ENCODE measurements at regions not wholly inside any gene's neighbourhood (a gene's known extent, or its start where the extent isn't known, plus 50 kb on each side); places are given as distances from the start of the nearest gene placed in this dataset.
"Not testable (repeated sequence)": the region's sequence is repeated elsewhere in the genome, so short reads cannot be mapped to it uniquely, and the experiment has no call there.

DNA sequence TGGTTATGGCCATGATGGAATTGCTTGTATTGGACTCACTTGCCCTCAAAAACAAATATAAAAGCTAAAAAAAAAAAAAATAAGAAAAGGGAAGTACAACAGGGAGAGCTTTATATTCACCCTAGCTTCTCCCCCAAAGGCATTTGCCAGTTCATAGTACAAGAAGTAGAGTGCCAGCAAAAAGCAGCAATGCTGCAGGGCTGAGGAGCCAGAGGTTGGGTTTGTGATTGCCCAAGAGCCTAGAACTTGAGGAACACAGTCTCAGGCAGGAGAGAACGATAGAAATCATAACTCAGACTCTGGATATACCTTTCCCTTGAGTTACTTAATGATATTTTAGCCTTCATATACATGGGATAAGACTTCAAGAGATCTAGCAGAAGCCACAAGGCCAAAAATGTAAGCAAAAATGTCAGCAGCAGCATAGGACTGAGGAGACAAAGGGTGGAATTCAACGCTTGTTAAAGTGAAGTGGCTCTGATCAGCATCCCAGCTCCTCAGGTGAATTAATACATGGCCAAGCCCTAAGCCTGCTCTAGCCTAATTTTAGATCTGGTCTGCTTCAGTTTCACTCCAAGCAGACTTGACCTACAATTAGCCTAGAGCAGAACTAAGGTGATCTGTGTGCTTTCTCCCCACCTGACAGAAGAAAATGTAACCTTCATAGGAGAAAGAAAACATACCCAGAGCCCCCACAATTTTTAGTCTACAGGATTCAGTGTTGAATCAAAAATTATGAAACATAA, 172.8 kb upstream of the PLGLB1 start:
- DNase-seq (ENCODE audit: low read depth); H3K4me3 ChIP-seq (ENCODE audit: control insufficient read depth, low read depth, low read length): not testable (repeated sequence)

DNA sequence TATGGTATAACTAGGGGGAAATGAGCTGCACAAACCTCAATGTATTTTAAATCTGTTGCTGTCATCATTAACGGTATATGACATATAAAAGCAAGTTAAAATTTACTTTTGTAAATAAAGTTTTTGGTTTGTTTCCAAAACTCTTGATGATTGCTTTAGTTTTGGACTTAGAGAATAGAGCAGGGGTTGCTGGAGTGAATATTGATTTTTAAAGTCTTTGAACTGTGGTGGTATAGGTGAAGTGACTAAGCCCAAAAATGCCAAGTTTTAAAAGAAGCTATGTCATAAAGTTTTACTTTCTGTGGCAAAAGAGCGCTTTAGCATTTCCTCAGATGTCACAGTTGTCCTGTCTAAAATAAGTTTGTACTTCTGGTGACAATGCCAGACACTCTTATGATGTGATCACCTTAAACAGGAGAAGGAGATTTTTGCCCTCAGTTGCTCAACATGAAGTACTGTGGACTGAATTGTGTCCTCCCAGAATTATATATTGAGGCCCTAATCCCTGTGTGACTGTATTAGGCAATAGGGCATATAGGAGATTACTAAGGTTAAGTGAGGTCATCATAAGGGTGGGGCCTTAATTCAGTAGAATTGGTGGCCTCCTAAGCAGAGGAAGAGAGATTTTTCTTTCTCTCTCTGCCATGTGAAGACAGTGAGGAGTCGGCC, 175.2 kb upstream of the PLGLB1 start:
- H3K4me3 ChIP-seq (ENCODE audit: control insufficient read depth, low read depth, low read length); DNase-seq (ENCODE audit: low read depth): not testable (repeated sequence)

DNA sequence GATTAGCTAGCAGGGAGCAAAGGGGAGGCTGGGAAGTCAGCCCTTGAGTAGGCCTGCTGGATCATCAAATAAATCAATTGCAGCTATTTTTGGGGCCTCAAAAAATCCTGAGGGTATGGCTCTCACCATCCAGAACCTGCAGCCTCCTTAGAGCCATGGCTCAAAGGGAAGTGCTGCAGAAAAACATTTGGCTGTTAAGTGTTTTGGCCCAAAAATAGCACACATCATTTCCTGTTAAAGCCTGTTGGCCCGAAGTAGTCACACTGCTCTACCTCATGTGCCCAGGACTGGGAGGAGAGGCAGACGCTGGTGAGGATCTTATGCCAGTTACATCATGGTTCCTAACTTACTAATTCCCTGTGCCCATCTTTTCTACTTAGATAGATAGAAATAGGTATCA, 176.8 kb upstream of the PLGLB1 start:
- not testable (repeated sequence) for H3K4me3 ChIP-seq (ENCODE audit: control insufficient read depth, low read depth, low read length); DNase-seq (ENCODE audit: low read depth)

DNA sequence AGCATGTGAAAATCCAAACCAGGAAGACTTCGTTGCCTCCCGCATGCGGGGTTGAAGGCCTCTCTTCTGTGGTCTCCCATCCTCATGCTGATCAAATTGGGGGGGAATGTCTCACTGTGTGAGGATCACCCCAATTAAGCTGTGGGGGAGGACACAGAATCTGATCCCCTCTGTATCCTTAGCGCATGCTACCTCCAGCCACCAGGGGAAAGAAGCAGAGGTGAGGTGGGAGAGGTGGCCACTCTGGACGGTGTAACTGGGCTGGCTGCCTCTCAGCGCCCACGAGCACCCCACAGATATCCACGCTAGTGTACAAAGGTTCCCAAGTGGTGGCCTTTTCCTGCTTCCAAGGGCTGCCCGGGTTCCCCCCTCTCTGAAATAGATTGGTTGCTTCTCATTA, 177.6 kb upstream of the PLGLB1 start:
- H3K4me3 ChIP-seq (ENCODE audit: control insufficient read depth, low read depth, low read length); DNase-seq (ENCODE audit: low read depth): not testable (repeated sequence)

DNA sequence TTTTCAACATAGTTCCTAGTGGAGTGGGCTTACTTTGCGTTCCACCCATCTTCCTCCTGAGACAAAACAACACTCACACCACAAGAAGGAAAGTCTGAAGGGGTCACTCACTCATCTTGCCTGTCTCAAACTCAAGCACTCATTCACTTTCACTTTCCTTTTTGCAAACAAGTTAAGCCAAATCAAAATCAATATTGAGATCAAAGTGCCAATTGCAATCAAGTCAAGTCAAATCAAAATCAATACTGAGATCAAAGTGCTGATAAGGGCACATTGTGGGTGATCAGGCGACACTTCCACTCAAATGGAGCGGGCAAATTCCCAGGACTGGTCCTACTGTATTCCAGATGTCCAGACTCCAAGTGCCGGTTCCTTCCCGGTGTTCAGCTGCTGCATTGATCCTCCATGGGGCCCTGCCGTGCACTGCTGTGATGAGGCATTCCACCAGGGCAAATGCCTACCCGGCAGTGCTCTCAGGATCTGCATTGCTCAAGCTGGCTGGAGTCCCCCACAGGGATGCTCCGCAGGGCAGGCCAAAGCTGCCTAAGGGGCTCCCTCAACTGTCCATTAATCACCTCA, 183.0 kb upstream of the PLGLB1 start:
- H3K4me3 ChIP-seq (ENCODE audit: control insufficient read depth, low read depth, low read length); DNase-seq (ENCODE audit: low read depth): not testable (repeated sequence)

DNA sequence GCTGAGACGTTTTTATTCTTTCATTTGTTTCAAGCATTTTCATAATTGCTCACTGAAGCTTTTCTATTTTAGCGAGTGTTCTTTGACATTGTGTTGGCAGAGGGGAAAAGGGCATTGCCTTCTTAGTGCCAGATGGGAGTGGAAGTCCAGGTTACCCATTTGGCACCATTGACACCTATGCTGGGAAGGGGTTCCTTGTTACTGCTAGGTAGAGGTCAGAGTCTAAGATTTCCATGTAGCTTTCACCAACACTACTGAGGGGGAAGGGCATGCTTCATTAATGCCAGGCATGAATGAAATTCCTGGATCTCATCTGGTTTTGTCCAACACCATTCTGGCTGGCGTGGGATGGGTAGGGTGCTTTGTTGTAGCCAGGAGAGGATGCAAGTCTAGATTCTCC, 191.3 kb upstream of the PLGLB1 start:
- not testable (repeated sequence) for DNase-seq (ENCODE audit: low read depth)

DNA sequence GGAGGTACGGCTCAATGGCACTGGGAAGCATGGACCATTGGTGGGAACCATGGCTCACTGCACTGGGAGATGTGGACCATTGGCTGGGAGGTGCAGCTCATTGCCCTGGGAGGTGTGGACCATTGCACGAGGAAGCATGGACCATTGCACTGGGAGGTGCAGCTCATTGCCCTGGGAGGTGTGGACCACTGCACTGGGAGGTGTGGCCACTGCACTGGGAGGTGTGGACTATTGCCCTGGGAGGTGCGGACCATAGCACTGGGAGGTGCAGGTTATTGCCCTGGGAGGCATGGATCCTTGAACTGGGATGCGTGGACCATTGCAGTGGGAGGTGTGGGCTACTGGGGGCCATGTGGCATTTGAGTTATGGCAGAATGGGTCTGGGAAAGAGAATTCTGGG, 195.4 kb upstream of the PLGLB1 start:
- not testable (repeated sequence) for DNase-seq (ENCODE audit: low read depth); H3K4me3 ChIP-seq (ENCODE audit: control insufficient read depth, low read depth, low read length)

More for the DNA sequence above, 191.3 kb upstream of the PLGLB1 start:
- not testable (repeated sequence) for H3K4me3 ChIP-seq (ENCODE audit: control insufficient read depth, low read depth, low read length)

DNA sequence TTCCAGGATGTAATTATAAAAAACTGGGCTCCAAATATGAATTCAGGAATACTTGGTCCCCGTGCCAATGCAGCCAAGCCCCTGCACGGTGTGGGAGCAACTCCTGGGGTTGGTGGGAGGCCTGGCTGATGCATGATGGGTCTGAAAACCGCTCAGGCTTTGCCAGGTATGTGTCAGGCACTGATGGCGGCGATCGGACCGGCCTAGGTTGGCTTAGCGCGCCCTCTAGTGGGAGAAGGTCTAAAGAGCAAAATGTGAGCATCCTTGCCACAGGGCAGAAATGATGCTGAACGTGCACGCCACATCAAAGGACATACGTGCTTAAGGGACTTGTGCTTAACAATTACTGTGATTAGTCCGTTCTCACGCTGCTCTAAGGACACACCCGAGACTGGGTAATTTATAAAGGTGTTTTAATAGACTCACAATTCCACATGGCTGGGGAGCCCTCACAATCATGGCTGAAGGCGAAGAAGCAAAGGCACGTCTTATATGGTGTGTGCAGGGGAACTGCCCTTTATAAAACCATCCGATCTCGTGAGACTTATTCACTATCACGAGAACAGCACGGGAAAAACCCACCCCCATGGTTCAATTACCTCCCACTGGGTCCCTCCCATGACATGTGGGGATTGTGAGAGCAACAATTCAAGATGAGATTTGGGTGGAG, 196.2 kb upstream of the PLGLB1 start:
- not testable (repeated sequence) for H3K4me3 ChIP-seq (ENCODE audit: control insufficient read depth, low read depth, low read length); DNase-seq (ENCODE audit: low read depth)

DNA sequence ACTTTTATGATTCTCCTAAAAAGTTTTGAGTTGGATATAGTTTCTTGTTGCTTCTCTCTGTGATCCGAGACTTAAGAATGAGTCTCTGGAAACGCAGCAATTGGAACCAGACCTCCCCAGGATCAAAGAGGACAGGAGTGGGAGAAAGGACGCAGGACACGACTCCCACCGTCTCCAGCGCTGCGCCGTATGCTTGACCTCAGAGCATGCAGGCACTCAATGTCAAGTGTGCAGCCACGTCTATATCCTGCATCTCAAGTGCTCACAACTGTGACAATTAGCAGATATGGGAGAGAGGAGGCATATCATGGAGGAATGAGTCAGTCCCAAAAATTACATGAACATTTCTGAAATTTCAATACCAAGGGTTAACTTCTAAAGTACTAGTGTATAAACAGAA, 199.0 kb upstream of the PLGLB1 start:
- not testable (repeated sequence) for DNase-seq (ENCODE audit: low read depth); H3K4me3 ChIP-seq (ENCODE audit: control insufficient read depth, low read depth, low read length)

DNA sequence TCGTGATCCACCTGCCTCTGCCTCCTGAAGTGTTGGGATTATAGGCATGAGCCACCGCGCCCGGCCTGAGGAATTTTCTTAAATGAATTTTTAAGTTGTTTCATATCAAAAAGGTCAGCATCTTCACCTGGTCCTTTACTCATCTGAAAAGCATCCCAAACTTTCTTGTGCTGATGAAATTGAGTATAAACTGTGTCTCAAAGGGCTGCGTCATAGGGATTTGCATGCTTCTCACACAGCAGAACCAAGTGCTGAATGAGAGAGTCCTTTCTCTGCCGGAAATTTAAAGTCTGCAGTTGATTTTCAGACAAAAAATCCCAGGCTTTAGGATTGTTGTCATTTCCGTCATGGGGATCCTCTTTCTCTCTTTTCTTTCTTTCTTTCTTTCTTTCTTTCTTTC, 200.5 kb upstream of the PLGLB1 start:
- H3K4me3 ChIP-seq (ENCODE audit: control insufficient read depth, low read depth, low read length), result not testable (repeated sequence)
- peak; percentile 41 for DNase-seq (ENCODE audit: low read depth)

DNA sequence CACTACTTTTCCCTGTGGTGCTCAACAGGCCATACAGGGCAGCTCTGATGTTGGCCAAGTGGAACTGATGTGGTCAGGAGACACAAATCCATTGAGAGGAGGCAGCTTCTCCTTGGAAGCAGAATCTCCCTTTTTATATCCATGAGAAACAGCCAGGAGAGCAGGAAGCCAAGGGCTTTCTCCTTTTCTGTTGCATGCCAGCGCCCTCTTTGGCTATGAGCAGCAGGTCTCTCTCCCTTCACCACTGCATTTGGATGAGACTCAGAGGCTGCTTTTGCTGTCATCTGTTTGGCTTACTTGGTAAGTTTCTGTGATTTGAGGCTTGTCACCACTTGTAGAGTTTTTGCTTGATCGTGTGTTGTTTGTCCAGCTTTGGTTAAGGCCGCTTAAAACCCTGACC, 202.2 kb upstream of the PLGLB1 start:
- DNase-seq (ENCODE audit: low read depth); H3K4me3 ChIP-seq (ENCODE audit: control insufficient read depth, low read depth, low read length): not testable (repeated sequence)

DNA sequence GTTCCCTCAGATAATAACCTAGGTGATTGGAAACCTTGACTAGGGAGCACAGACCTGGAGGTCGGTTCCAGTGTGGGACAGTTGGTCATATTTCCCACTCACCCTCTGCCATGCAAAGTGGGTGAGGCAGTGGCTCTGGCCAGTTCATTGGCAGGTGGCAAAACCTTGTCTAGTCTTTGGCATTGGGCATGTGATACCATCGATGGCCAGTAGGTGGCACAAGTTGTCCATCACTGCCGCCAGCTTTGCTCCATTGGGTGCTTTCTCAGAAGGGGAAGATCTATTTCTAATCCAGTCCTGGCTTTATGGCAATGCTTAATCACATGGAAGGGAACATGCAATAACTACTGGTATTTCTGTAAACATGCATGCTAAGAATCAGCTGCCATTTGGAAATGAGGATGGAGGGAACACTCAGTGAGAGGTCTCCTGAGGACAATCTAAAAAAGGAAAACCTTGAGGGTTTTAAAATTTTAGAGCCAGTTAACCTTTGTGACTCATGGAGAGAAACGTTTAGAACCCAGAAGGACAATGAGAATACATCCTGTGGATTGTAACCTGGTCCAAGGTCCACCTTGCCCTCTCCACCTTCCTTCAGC, 207.5 kb upstream of the PLGLB1 start:
- TF ChIP-seq, protein P1, sequence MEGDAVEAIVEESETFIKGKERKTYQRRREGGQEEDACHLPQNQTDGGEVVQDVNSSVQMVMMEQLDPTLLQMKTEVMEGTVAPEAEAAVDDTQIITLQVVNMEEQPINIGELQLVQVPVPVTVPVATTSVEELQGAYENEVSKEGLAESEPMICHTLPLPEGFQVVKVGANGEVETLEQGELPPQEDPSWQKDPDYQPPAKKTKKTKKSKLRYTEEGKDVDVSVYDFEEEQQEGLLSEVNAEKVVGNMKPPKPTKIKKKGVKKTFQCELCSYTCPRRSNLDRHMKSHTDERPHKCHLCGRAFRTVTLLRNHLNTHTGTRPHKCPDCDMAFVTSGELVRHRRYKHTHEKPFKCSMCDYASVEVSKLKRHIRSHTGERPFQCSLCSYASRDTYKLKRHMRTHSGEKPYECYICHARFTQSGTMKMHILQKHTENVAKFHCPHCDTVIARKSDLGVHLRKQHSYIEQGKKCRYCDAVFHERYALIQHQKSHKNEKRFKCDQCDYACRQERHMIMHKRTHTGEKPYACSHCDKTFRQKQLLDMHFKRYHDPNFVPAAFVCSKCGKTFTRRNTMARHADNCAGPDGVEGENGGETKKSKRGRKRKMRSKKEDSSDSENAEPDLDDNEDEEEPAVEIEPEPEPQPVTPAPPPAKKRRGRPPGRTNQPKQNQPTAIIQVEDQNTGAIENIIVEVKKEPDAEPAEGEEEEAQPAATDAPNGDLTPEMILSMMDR (IDR thresholded peaks at IDR 0.05; ENCODE audit: control insufficient read depth, insufficient read depth, low read depth, low read length, missing control alignments), result peak; percentile 33
- DNase-seq (ENCODE audit: low read depth), result peak; percentile 24
- H3K4me3 ChIP-seq (ENCODE audit: control insufficient read depth, low read depth, low read length), result not testable (repeated sequence)

DNA sequence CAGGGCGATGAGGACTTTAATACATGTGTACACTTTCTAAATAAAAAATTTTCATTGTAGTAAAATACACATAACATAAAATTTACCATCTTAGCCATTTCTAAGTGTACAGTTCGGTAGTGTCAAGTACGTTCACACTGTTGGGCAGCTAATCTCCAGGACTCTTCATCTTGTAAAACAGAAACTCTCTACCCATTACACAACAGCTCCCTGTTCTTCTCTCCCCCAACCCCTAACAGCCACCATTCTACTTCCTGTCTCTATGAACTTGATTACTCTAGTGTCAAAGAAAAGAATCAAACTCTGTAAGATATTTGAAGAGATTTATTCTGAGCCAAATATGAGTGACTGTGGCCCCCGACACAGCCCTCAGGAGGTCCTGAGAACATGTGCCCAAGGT, 208.3 kb upstream of the PLGLB1 start:
- H3K4me3 ChIP-seq (ENCODE audit: control insufficient read depth, low read depth, low read length); DNase-seq (ENCODE audit: low read depth): not testable (repeated sequence)

DNA sequence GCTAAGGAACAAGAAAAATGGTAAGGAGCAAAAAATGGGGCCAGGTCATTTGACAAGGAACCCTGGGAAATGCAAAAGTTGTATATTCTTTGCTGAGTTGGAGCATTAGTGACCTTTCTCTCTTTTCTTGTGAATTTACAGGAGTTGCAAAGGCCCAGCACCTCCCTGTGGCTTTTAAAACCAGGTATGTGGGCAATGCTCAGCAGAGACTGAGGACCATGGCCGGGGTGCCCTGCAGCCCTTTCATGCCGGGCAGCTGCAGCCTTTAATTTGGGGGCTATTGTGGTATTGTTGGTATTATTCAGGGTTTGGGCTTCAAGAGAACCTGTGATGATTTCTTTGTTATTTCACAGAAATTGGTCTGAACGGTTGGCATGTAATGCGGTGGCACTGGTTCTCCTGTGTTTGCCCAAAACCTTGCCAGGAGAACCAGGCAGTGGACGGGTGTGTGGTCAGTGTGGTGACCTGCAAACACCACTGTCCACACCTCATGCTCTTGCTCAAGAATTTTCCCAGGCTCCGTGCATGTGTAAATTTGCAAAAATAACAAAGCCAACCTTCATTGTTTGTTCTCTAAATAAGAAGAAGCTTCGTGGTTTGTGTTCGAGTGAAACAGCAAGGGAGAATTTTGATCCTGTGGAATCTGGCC, 213.8 kb upstream of the PLGLB1 start:
- DNase-seq (ENCODE audit: low read depth); H3K4me3 ChIP-seq (ENCODE audit: control insufficient read depth, low read depth, low read length): not testable (repeated sequence)

DNA sequence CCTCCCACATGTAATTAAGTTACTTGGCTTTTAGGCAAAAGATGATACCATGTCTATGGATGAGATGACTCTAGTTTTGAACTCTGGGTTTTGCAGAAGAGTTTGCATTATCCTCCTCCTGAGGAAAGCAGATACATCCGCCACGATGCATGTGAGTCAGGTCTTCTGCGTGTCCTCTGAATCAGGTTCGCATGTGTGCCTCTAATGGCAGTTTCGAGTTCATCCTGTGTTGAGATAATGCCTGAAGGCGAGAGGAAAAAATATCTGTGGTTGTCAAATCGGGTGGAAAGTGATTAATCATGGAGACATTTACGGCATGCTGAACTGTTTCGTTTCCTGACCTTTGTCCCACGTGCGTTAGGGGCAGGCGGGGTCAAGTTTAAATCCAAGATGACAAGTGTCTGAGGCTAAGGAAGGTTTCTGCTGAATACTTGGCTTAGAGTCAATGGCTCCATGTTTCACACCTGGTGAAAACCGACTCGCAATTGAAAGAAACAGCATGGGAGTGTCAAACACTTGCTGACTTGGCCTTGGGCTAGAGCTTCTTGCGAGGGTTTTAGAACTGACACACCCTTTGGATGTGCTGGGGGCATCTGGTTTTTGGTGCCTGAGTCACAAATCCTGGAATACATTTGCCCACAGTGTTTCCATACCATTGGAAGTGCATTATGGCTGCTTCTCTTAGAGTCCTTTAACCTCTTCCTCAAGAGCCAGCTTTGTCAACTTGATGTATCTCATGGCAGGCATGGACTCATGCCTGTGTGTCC, 216.1 kb upstream of the PLGLB1 start:
- not testable (repeated sequence) for H3K4me3 ChIP-seq (ENCODE audit: control insufficient read depth, low read depth, low read length); DNase-seq (ENCODE audit: low read depth)
